ENCODE measurements at regions not wholly inside any gene's neighbourhood (a gene's known extent, or its start where the extent isn't known, plus 50 kb on each side); places are given as distances from the start of the nearest gene placed in this dataset.

GRCh38 chr6:74073999-74074398 lies 378.0 kb downstream of the CD109 start:
- intact Hi-C loops (cut with DNase I): no loop called here
- no peaks in the 10 kb centered on the region for H3K27me3 ChIP-seq
- WGBS, 2 donors: 44 to 71% methylated on average over 3 of the region's 3 CpGs
- DNase-seq: no peak
- peaks cover 0 to 12% (median 0%) of the 10 kb centered on the region in 3 donors for H3K4me1 ChIP-seq
- no peak overlapping the region for H3K27ac ChIP-seq
- no peaks in the 10 kb centered on the region for H3K36me3 ChIP-seq
- no peak for TF ChIP-seq POLR2A (IDR thresholded peaks at IDR 0.05)
- no peak for TF ChIP-seq CTCF (IDR thresholded peaks at IDR 0.05)
- H3K4me3 ChIP-seq: no peak overlapping the region
- H3K9me3 ChIP-seq: no peaks in the 10 kb centered on the region

- H3K36me3 ChIP-seq: no peaks in the 10 kb centered on the region
- no peak for DNase-seq
- no peaks in the 10 kb centered on the region for H3K9me3 ChIP-seq
- peaks cover 0 to 12% (median 0%) of the 10 kb centered on the region in 3 donors for H3K4me1 ChIP-seq
- 25 to 57% methylated on average over 1 of the region's 1 CpG for WGBS, 2 donors
- no peaks in the 10 kb centered on the region for H3K27me3 ChIP-seq
- TF ChIP-seq CTCF (IDR thresholded peaks at IDR 0.05) (no peak), POLR2A (IDR thresholded peaks at IDR 0.05) (no peak)
- intact Hi-C loops (cut with DNase I): no loop called here
- H3K4me3 ChIP-seq: no peak overlapping the region
- H3K27ac ChIP-seq: no peak overlapping the region
These were observed 377.4 kb downstream of the CD109 start for GRCh38 chr6:74073429-74073828.

GRCh38 chr6:74071214-74071613 lies 375.2 kb downstream of the CD109 start:
- H3K9me3 ChIP-seq: no peaks in the 10 kb centered on the region
- H3K4me1 ChIP-seq: peaks cover 0 to 12% (median 0%) of the 10 kb centered on the region in 3 donors
- TF ChIP-seq CTCF (IDR thresholded peaks at IDR 0.05) (no peak), POLR2A (IDR thresholded peaks at IDR 0.05) (no peak)
- intact Hi-C loops (cut with DNase I): no loop called here
- no peaks in the 10 kb centered on the region for H3K36me3 ChIP-seq
- no peak overlapping the region for H3K4me3 ChIP-seq
- no peak for DNase-seq
- no peaks in the 10 kb centered on the region for H3K27me3 ChIP-seq
- no peak overlapping the region for H3K27ac ChIP-seq

- Histone ChIP-seq H3K27me3 (no peaks in the 10 kb centered on the region), H3K9me3 (no peaks in the 10 kb centered on the region), H3K36me3 (no peaks in the 10 kb centered on the region), H3K4me1 (peaks cover 0 to 12% (median 0%) of the 10 kb centered on the region in 3 donors), H3K4me3 (no peak overlapping the region), H3K27ac (no peak overlapping the region)
- no peak for DNase-seq
- intact Hi-C loops (cut with DNase I): no loop called here
- TF ChIP-seq POLR2A (IDR thresholded peaks at IDR 0.05): no peak
- TF ChIP-seq CTCF (IDR thresholded peaks at IDR 0.05): no peak
- 43 to 57% methylated on average over 1 of the region's 1 CpG for WGBS, 2 donors
These were observed 374.7 kb downstream of the CD109 start for GRCh38 chr6:74070711-74071110.

- Histone ChIP-seq H3K4me1 (peaks cover 0 to 9% (median 0%) of the 10 kb centered on the region in 3 donors), H3K27ac (no peak overlapping the region), H3K4me3 (no peak overlapping the region), H3K36me3 (no peaks in the 10 kb centered on the region), H3K9me3 (no peaks in the 10 kb centered on the region), H3K27me3 (no peaks in the 10 kb centered on the region)
- 52 to 67% methylated on average over 1 of the region's 1 CpG for WGBS, 2 donors
- no peak for DNase-seq
- TF ChIP-seq POLR2A (IDR thresholded peaks at IDR 0.05): no peak
- TF ChIP-seq CTCF (IDR thresholded peaks at IDR 0.05): no peak
- intact Hi-C loops (cut with DNase I): no loop called here
These were observed 374.1 kb downstream of the CD109 start for GRCh38 chr6:74070091-74070490.
